AG09309 (cell line): ENCODE measurements at regions not wholly inside any gene's neighbourhood (a gene's known extent, or its start where the extent isn't known, plus 50 kb on each side); places are given as distances from the start of the nearest gene placed in this dataset.

Source experiments
- DNase-seq: peaks from one replicate; pipeline ENCODE4 v3.0.0-alpha.2; 2010; ENCODE audit warnings: low read depth
- H3K4me3 ChIP-seq: 2 replicates; pipeline ENCODE4 v1.5.1; 2011; ENCODE audit warnings: mild to moderate bottlenecking, low read depth, low read length, moderate library complexity; ENCODE audit not compliant: control insufficient read depth
- TF ChIP-seq, protein P1 (sequence below): IDR thresholded peaks from 2 replicates; pipeline ENCODE4 v1.5.1; 2011; ENCODE audit warnings: mild to moderate bottlenecking, low read depth, low read length, inconsistent platforms; ENCODE audit not compliant: insufficient read depth, control insufficient read depth; ENCODE audit errors: missing control alignments

- no peak for DNase-seq
- TF ChIP-seq, protein P1, sequence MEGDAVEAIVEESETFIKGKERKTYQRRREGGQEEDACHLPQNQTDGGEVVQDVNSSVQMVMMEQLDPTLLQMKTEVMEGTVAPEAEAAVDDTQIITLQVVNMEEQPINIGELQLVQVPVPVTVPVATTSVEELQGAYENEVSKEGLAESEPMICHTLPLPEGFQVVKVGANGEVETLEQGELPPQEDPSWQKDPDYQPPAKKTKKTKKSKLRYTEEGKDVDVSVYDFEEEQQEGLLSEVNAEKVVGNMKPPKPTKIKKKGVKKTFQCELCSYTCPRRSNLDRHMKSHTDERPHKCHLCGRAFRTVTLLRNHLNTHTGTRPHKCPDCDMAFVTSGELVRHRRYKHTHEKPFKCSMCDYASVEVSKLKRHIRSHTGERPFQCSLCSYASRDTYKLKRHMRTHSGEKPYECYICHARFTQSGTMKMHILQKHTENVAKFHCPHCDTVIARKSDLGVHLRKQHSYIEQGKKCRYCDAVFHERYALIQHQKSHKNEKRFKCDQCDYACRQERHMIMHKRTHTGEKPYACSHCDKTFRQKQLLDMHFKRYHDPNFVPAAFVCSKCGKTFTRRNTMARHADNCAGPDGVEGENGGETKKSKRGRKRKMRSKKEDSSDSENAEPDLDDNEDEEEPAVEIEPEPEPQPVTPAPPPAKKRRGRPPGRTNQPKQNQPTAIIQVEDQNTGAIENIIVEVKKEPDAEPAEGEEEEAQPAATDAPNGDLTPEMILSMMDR, result no peak
- no peak overlapping the region for H3K4me3 ChIP-seq
These were observed 68.1 kb upstream of the ITPRID1 start for GRCh38 chr7:31445686-31446355.

DNA sequence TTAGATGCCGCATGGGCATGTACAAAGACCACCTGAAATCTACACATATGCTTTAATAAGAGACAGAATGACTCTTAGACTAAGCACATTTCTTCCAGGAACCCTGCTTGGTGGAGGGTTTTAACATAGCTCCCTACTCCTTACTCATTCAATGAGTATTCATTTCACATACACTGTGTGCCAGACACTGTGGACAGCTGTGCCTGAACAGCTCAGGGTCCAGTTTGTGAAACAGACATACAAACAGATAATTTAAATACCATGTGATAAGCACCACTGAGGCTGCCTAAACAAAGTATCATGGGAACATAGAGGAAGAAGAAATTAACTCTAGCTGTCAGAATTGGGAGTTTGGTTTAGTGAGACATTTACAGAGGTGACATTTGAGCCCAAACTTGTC is 65.2 kb upstream of the ITPRID1 start:
- DNase-seq, result no peak
- TF ChIP-seq, protein P1, result no peak
- no peak overlapping the region for H3K4me3 ChIP-seq

- TF ChIP-seq, protein P1, result no peak
- no peak for DNase-seq
These were observed 58.0 kb upstream of the ITPRID1 start for GRCh38 chr7:31455844-31456243.

GRCh38 chr7:31456646-31457368 is 57.1 kb upstream of the ITPRID1 start:
- DNase-seq, result no peak
- H3K4me3 ChIP-seq, result no peak overlapping the region
- TF ChIP-seq, protein P1, result no peak

More at GRCh38 chr7:31455844-31456243, 58.0 kb upstream of the ITPRID1 start:
- no peak overlapping the region for H3K4me3 ChIP-seq

DNA sequence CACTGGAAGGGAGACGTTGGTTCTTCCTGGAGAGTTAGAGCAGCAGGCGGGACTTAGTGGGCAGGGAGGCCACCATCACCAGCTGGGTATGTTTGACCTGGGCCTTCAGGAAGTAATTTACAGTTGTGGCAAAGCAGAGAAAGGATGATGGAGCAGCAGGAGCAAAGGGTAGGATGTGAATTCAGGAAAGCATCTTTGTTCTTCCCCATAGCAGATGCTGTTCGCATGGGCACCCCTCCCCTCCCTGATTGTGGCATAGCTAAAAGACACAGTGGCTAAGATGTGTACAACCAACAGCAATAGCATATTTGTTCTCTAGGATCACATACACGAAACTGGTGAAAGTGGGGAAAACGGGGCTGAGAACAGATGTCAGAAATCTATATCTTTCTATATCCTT is 56.3 kb upstream of the ITPRID1 start:
- DNase-seq, result no peak
- H3K4me3 ChIP-seq, result no peak overlapping the region
- TF ChIP-seq, protein P1, result no peak

- no peak overlapping the region for H3K4me3 ChIP-seq
- DNase-seq, result no peak
- TF ChIP-seq, protein P1, result no peak
These were observed 55.7 kb upstream of the ITPRID1 start for GRCh38 chr7:31458203-31458602.

GRCh38 chr7:31462636-31463035 is 51.3 kb upstream of the ITPRID1 start:
- DNase-seq, result no peak
- TF ChIP-seq, protein P1, result no peak
- H3K4me3 ChIP-seq, result no peak overlapping the region
